Posterior vena cava (tissue), 2 donors: ENCODE measurements at regions not wholly inside any gene's neighbourhood (a gene's known extent, or its start where the extent isn't known, plus 50 kb on each side); places are given as distances from the start of the nearest gene placed in this dataset.
"Not testable (repeated sequence)": the region's sequence is repeated elsewhere in the genome, so short reads cannot be mapped to it uniquely, and the experiment has no call there.

Source experiments
- DNase-seq: peaks from one replicate; pipeline ENCODE4 v3.0.0-alpha.2; 2020; ENCODE audit warnings: low spot score
- intact Hi-C, 2 donors: fragments of 100-400 bp; cut with DNase I; formaldehyde crosslinking; loops; one replicate each; pipeline versions ENCODE4 v1.14.1 to v1.14.2; 2022 to 2023
- donor health status: DM: yes; HTN: yes; CAD: no.
- donor health status: DM: yes; HTN: yes; CAD: no.

GRCh38 chr14:106177266-106178246 lies 651.2 kb downstream of the TMEM121 start:
- intact Hi-C loops, DNase-seq: not testable (repeated sequence)

GRCh38 chr14:106179761-106180160 lies 653.4 kb downstream of the TMEM121 start:
- intact Hi-C loops, result no loop called here
- no peak for DNase-seq

GRCh38 chr14:106184771-106185170 lies 658.4 kb downstream of the TMEM121 start:
- DNase-seq, intact Hi-C loops: not testable (repeated sequence)

GRCh38 chr14:106185174-106185836 lies 658.9 kb downstream of the TMEM121 start:
- DNase-seq, intact Hi-C loops: not testable (repeated sequence)

GRCh38 chr14:106185837-106186233 lies 659.5 kb downstream of the TMEM121 start:
- DNase-seq, result no peak
- intact Hi-C loops, result no loop called here

- intact Hi-C loops, result no loop called here
- no peak for DNase-seq
Measured at GRCh38 chr14:106187216-106187615, 660.8 kb downstream of the TMEM121 start.

GRCh38 chr14:106192701-106193100 lies 666.3 kb downstream of the TMEM121 start:
- intact Hi-C loops, DNase-seq: not testable (repeated sequence)

- intact Hi-C loops, DNase-seq: not testable (repeated sequence)
Measured at GRCh38 chr14:106196459-106196858, 670.1 kb downstream of the TMEM121 start.

GRCh38 chr14:106197264-106197663 lies 670.9 kb downstream of the TMEM121 start:
- intact Hi-C loops, DNase-seq: not testable (repeated sequence)

GRCh38 chr14:106199097-106199496 lies 672.7 kb downstream of the TMEM121 start:
- no peak for DNase-seq
- intact Hi-C loops, result no loop called here

- intact Hi-C loops, result no loop called here
Measured at GRCh38 chr14:106200541-106201315, 674.3 kb downstream of the TMEM121 start.

GRCh38 chr14:106201376-106201775 lies 675.0 kb downstream of the TMEM121 start:
- intact Hi-C loops, result no loop called here
- no peak for DNase-seq

More at GRCh38 chr14:106200541-106201315, 674.3 kb downstream of the TMEM121 start:
- DNase-seq, result no peak

- DNase-seq, result no peak
- intact Hi-C loops, result no loop called here
Measured at GRCh38 chr14:106203438-106203837, 677.1 kb downstream of the TMEM121 start.

GRCh38 chr14:106204063-106204462 lies 677.7 kb downstream of the TMEM121 start:
- no peak for DNase-seq
- intact Hi-C loops, result no loop called here

- DNase-seq, result no peak
- intact Hi-C loops, result no loop called here
Measured at GRCh38 chr14:106207316-106207715, 680.9 kb downstream of the TMEM121 start.

GRCh38 chr14:106208794-106209193 lies 682.4 kb downstream of the TMEM121 start:
- intact Hi-C loops, result no loop called here
- no peak for DNase-seq

- DNase-seq, result no peak
- intact Hi-C loops, result no loop called here
Measured at GRCh38 chr14:106209755-106210154, 683.4 kb downstream of the TMEM121 start.

- intact Hi-C loops, result no loop called here
Measured at GRCh38 chr14:106210650-106211049, 684.3 kb downstream of the TMEM121 start.

GRCh38 chr14:106211334-106211900 lies 685.0 kb downstream of the TMEM121 start:
- no peak for DNase-seq
- intact Hi-C loops, result no loop called here

More at GRCh38 chr14:106210650-106211049, 684.3 kb downstream of the TMEM121 start:
- DNase-seq, result no peak
